ENCODE measurements at regions not wholly inside any gene's neighbourhood (a gene's known extent, or its start where the extent isn't known, plus 50 kb on each side); places are given as distances from the start of the nearest gene placed in this dataset.

- Histone ChIP-seq H3K4me1 (ENCODE audit: control insufficient read depth in 2 of 2, insufficient read depth in 2 of 2, low read length in 2 of 2) (no peaks in the 10 kb centered on the region), H3K4me3 (ENCODE audit: low read length in 2 of 2) (no peak overlapping the region), H3K27me3 (ENCODE audit: control insufficient read depth in 2 of 2, insufficient read depth in 1 of 2, low read length in 1 of 2) (no peaks in the 10 kb centered on the region), H3K9me3 (ENCODE audit: control insufficient read depth in 2 of 2, insufficient read depth in 1 of 2, low read length in 1 of 2) (peaks cover 0 to 5% of the 10 kb centered on the region in 2 donors), H3K27ac (ENCODE audit: low read depth in 1 of 2, low read length in 1 of 2) (no peak overlapping the region), H3K36me3 (ENCODE audit: control insufficient read depth in 2 of 2, insufficient read depth in 2 of 2, low read length in 1 of 2) (no peaks in the 10 kb centered on the region)
- 72% methylated on average over 6 of the region's 6 CpGs for WGBS
- DNase-seq (ENCODE audit: low read depth in 6 of 9, low spot score in 9 of 9), result no peak
Observed at GRCh38 chr4:3851211-3851610, 85.0 kb downstream of the ADRA2C start.

- DNase-seq (ENCODE audit: low read depth in 6 of 9, low spot score in 9 of 9), result no peak
- Histone ChIP-seq H3K27me3 (ENCODE audit: control insufficient read depth in 2 of 2, insufficient read depth in 1 of 2, low read length in 1 of 2) (peaks cover 0 to 2% of the 10 kb centered on the region in 2 donors), H3K27ac (ENCODE audit: low read depth in 1 of 2, low read length in 1 of 2) (no peak overlapping the region), H3K4me3 (ENCODE audit: low read length in 2 of 2) (no peak overlapping the region), H3K4me1 (ENCODE audit: control insufficient read depth in 2 of 2, insufficient read depth in 2 of 2, low read length in 2 of 2) (no peaks in the 10 kb centered on the region), H3K9me3 (ENCODE audit: control insufficient read depth in 2 of 2, insufficient read depth in 1 of 2, low read length in 1 of 2) (peaks cover 0 to 5% of the 10 kb centered on the region in 2 donors), H3K36me3 (ENCODE audit: control insufficient read depth in 2 of 2, insufficient read depth in 2 of 2, low read length in 1 of 2) (no peaks in the 10 kb centered on the region)
- WGBS, result 84% methylated on average over 10 of the region's 10 CpGs
Observed at GRCh38 chr4:3851881-3852280, 85.7 kb downstream of the ADRA2C start.

GRCh38 chr4:3852309-3852708 lies 86.1 kb downstream of the ADRA2C start:
- DNase-seq (ENCODE audit: low read depth in 6 of 9, low spot score in 9 of 9), result no peak
- Histone ChIP-seq H3K4me3 (ENCODE audit: low read length in 2 of 2) (no peak overlapping the region), H3K27ac (ENCODE audit: low read depth in 1 of 2, low read length in 1 of 2) (no peak overlapping the region), H3K36me3 (ENCODE audit: control insufficient read depth in 2 of 2, insufficient read depth in 2 of 2, low read length in 1 of 2) (no peaks in the 10 kb centered on the region), H3K27me3 (ENCODE audit: control insufficient read depth in 2 of 2, insufficient read depth in 1 of 2, low read length in 1 of 2) (peaks cover 0 to 2% of the 10 kb centered on the region in 2 donors), H3K4me1 (ENCODE audit: control insufficient read depth in 2 of 2, insufficient read depth in 2 of 2, low read length in 2 of 2) (no peaks in the 10 kb centered on the region), H3K9me3 (ENCODE audit: control insufficient read depth in 2 of 2, insufficient read depth in 1 of 2, low read length in 1 of 2) (peaks cover 0 to 5% of the 10 kb centered on the region in 2 donors)
- 80% methylated on average over 11 of the region's 11 CpGs for WGBS

DNA sequence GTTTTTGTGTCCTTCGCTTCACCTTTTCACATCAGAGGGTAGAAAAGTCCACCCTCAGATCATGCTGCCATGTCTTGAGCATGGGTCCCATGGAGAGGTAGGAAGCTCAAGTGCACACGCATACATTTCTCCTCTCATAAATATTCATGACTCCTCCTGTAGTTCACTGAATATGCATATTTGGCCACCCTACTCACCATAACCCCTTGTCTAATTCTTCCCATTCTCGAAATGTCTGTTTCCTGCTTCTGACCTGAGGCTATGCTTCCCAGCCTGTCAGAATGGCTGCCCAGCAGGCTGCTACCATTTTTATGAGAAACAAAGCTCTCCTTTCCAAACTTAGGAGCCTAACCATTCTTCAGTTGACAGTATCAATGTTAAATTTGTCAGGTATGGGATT lies 86.5 kb downstream of the ADRA2C start:
- Histone ChIP-seq H3K4me3 (ENCODE audit: low read length in 2 of 2) (no peak overlapping the region), H3K36me3 (ENCODE audit: control insufficient read depth in 2 of 2, insufficient read depth in 2 of 2, low read length in 1 of 2) (no peaks in the 10 kb centered on the region), H3K27ac (ENCODE audit: low read depth in 1 of 2, low read length in 1 of 2) (no peak overlapping the region), H3K27me3 (ENCODE audit: control insufficient read depth in 2 of 2, insufficient read depth in 1 of 2, low read length in 1 of 2) (peaks cover 0 to 2% of the 10 kb centered on the region in 2 donors), H3K9me3 (ENCODE audit: control insufficient read depth in 2 of 2, insufficient read depth in 1 of 2, low read length in 1 of 2) (peaks cover 0 to 5% of the 10 kb centered on the region in 2 donors), H3K4me1 (ENCODE audit: control insufficient read depth in 2 of 2, insufficient read depth in 2 of 2, low read length in 2 of 2) (no peaks in the 10 kb centered on the region)
- no peak for DNase-seq (ENCODE audit: low read depth in 6 of 9, low spot score in 9 of 9)
- 85% methylated on average over 3 of the region's 3 CpGs for WGBS

DNA sequence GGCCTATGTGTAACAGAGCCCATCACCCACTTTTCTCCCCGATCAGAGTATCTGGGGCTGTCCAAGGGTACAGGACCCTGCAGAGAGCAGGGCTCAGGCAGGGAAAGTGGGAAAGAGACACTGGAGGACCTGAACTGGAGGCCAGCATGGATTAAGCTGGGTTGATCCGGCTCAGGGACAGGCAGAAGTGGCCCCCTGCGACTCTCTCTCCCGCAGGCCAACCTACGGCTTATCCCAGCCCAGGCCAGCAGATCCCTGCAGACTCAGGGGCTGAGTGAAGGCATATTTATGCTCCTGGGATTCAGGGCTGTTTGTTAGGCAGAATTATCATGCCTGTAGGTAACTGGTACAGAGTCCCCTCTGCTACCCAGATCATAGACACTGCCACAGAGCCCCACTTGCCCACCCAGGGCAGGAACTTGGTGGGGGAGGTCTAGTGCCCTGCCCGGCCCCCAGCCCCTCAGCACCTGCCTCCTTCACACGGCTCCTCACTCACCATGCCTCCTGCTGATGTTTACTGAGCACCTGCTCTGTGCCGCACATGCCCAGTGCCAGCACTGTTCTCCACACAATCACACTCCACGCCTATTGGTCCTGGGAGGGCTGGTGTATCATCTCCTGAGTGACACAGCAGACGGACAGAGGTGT lies 87.3 kb downstream of the ADRA2C start:
- 89% methylated on average over 10 of the region's 10 CpGs for WGBS
- Histone ChIP-seq H3K9me3 (ENCODE audit: control insufficient read depth in 2 of 2, insufficient read depth in 1 of 2, low read length in 1 of 2) (peaks cover 0 to under 1% of the 10 kb centered on the region in 2 donors), H3K27me3 (ENCODE audit: control insufficient read depth in 2 of 2, insufficient read depth in 1 of 2, low read length in 1 of 2) (peaks cover 0 to 2% of the 10 kb centered on the region in 2 donors), H3K27ac (ENCODE audit: low read depth in 1 of 2, low read length in 1 of 2) (no peak overlapping the region), H3K4me3 (ENCODE audit: low read length in 2 of 2) (no peak overlapping the region), H3K4me1 (ENCODE audit: control insufficient read depth in 2 of 2, insufficient read depth in 2 of 2, low read length in 2 of 2) (no peaks in the 10 kb centered on the region), H3K36me3 (ENCODE audit: control insufficient read depth in 2 of 2, insufficient read depth in 2 of 2, low read length in 1 of 2) (no peaks in the 10 kb centered on the region)
- no peak for DNase-seq (ENCODE audit: low read depth in 6 of 9, low spot score in 9 of 9)

DNA sequence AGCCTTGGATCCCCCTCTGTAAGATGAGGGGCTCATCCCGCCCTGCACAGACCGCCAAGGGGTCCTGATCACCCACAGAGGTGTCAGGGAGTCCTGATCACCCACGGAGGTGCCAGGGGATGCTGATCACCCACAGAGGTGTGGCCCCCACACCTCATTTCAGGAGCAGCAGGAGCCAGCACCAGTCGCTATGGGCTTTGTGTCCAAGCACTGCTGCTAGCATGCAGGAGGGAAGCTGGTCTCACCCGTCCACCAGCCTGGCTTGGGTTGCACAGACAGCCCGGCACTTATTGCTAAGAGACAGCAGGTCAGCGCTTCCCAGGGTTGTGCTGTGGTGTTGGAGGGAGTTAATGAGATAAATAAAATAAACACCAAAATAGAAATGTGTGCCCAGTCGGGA lies 88.5 kb downstream of the ADRA2C start:
- no peaks in the 10 kb centered on the region for H3K36me3 ChIP-seq (ENCODE audit: control insufficient read depth in 2 of 2, insufficient read depth in 2 of 2, low read length in 1 of 2)

GRCh38 chr4:3855646-3856045 lies 89.5 kb downstream of the ADRA2C start:
- H3K36me3 ChIP-seq (ENCODE audit: control insufficient read depth in 2 of 2, insufficient read depth in 2 of 2, low read length in 1 of 2), result no peaks in the 10 kb centered on the region
- H3K4me1 ChIP-seq (ENCODE audit: control insufficient read depth in 2 of 2, insufficient read depth in 2 of 2, low read length in 2 of 2), result no peaks in the 10 kb centered on the region
- DNase-seq (ENCODE audit: low read depth in 6 of 9, low spot score in 9 of 9), result no peak
- no peaks in the 10 kb centered on the region for H3K9me3 ChIP-seq (ENCODE audit: control insufficient read depth in 2 of 2, insufficient read depth in 1 of 2, low read length in 1 of 2)
- no peak overlapping the region for H3K27ac ChIP-seq (ENCODE audit: low read depth in 1 of 2, low read length in 1 of 2)
- H3K27me3 ChIP-seq (ENCODE audit: control insufficient read depth in 2 of 2, insufficient read depth in 1 of 2, low read length in 1 of 2), result peaks cover 0 to 2% of the 10 kb centered on the region in 2 donors
- H3K4me3 ChIP-seq (ENCODE audit: low read length in 2 of 2), result no peak overlapping the region
- WGBS, result 85% methylated on average over 9 of the region's 9 CpGs

More for the DNA sequence above, 88.5 kb downstream of the ADRA2C start:
- peaks cover 0 to 2% of the 10 kb centered on the region in 2 donors for H3K27me3 ChIP-seq (ENCODE audit: control insufficient read depth in 2 of 2, insufficient read depth in 1 of 2, low read length in 1 of 2)
- WGBS, result 81% methylated on average over 8 of the region's 8 CpGs
- H3K4me3 ChIP-seq (ENCODE audit: low read length in 2 of 2), result no peak overlapping the region
- no peaks in the 10 kb centered on the region for H3K9me3 ChIP-seq (ENCODE audit: control insufficient read depth in 2 of 2, insufficient read depth in 1 of 2, low read length in 1 of 2)
- no peaks in the 10 kb centered on the region for H3K4me1 ChIP-seq (ENCODE audit: control insufficient read depth in 2 of 2, insufficient read depth in 2 of 2, low read length in 2 of 2)
- H3K27ac ChIP-seq (ENCODE audit: low read depth in 1 of 2, low read length in 1 of 2), result no peak overlapping the region
- DNase-seq (ENCODE audit: low read depth in 6 of 9, low spot score in 9 of 9), result no peak

GRCh38 chr4:3856604-3857204 lies 90.5 kb downstream of the ADRA2C start:
- no peaks in the 10 kb centered on the region for H3K4me1 ChIP-seq (ENCODE audit: control insufficient read depth in 2 of 2, insufficient read depth in 2 of 2, low read length in 2 of 2)
- H3K27ac ChIP-seq (ENCODE audit: low read depth in 1 of 2, low read length in 1 of 2), result no peak overlapping the region
- H3K9me3 ChIP-seq (ENCODE audit: control insufficient read depth in 2 of 2, insufficient read depth in 1 of 2, low read length in 1 of 2), result no peaks in the 10 kb centered on the region
- peaks cover 0 to 6% of the 10 kb centered on the region in 2 donors for H3K27me3 ChIP-seq (ENCODE audit: control insufficient read depth in 2 of 2, insufficient read depth in 1 of 2, low read length in 1 of 2)
- H3K36me3 ChIP-seq (ENCODE audit: control insufficient read depth in 2 of 2, insufficient read depth in 2 of 2, low read length in 1 of 2), result no peaks in the 10 kb centered on the region
- 79% methylated on average over 8 of the region's 8 CpGs for WGBS
- H3K4me3 ChIP-seq (ENCODE audit: low read length in 2 of 2), result no peak overlapping the region
- no peak for DNase-seq (ENCODE audit: low read depth in 6 of 9, low spot score in 9 of 9)

DNA sequence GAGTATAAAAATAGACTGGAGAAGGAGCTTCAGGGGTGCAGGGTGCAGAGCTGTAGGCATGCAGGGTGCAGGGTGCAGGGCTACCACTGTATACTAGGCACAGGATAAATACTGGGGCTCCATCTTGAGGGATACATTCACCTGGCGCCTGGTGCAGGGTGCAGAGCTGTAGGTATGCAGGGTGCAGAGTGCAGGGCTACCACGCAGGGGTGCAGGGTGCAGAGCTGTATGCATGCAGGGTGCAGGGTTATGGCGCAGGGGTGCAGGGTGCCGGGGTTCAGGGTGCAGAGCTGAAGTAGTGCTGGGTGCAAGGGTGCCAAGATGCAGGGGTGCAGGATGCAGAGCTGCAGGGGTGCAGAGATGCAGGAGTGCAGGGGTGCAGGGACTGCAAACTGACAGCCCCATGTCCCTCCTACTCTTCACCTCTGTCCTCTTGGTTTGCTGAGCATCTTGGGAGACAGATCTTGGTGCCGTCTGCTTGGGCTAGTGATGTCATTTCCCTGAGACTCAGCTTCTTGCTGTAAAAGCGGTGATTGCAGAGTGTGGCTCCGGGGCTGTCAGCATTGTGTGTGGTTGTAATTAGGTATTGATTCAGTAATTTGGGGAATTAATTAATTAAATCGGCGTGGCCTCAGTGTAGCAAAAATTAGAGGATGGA lies 91.2 kb downstream of the ADRA2C start:
- Histone ChIP-seq H3K27ac (ENCODE audit: low read depth in 1 of 2, low read length in 1 of 2) (no peak overlapping the region), H3K4me1 (ENCODE audit: control insufficient read depth in 2 of 2, insufficient read depth in 2 of 2, low read length in 2 of 2) (no peaks in the 10 kb centered on the region), H3K27me3 (ENCODE audit: control insufficient read depth in 2 of 2, insufficient read depth in 1 of 2, low read length in 1 of 2) (peaks cover 0 to 9% of the 10 kb centered on the region in 2 donors), H3K4me3 (ENCODE audit: low read length in 2 of 2) (no peak overlapping the region), H3K36me3 (ENCODE audit: control insufficient read depth in 2 of 2, insufficient read depth in 2 of 2, low read length in 1 of 2) (no peaks in the 10 kb centered on the region), H3K9me3 (ENCODE audit: control insufficient read depth in 2 of 2, insufficient read depth in 1 of 2, low read length in 1 of 2) (no peaks in the 10 kb centered on the region)
- WGBS, result 72% methylated on average over 9 of the region's 9 CpGs
- no peak for DNase-seq (ENCODE audit: low read depth in 6 of 9, low spot score in 9 of 9)
